ENCODE measurements at regions not wholly inside any gene's neighbourhood (a gene's known extent, or its start where the extent isn't known, plus 50 kb on each side); places are given as distances from the start of the nearest gene placed in this dataset.

- Histone ChIP-seq H3K27me3 (ENCODE audit: control insufficient read depth, low read length) (no peaks in the 10 kb centered on the region), H3K4me2 (ENCODE audit: low read length) (no peak overlapping the region), H3K9me2 (replicated peaks; ENCODE audit: control insufficient read depth, low read length) (no peaks in the 10 kb centered on the region), H4K20me1 (ENCODE audit: control insufficient read depth, insufficient read depth, low read depth, low read length) (no peaks in the 10 kb centered on the region), H3K9me3 (ENCODE audit: control insufficient read depth, insufficient read depth, low read length) (no peaks in the 10 kb centered on the region), H3K79me2 (ENCODE audit: control insufficient read depth, low read length) (no peaks in the 10 kb centered on the region), H3F3A (ENCODE audit: control insufficient read depth, insufficient read depth) (no peaks in the 10 kb centered on the region), H3K27ac (ENCODE audit: low read depth, low read length) (no peak overlapping the region), H3K4me3 (ENCODE audit: low read length) (no peak overlapping the region), H3K4me1 (ENCODE audit: control insufficient read depth, low read length) (no peaks in the 10 kb centered on the region), H3K36me3 (ENCODE audit: control insufficient read depth, low read length) (no peaks in the 10 kb centered on the region)
- TF ChIP-seq EZH2phosphoT487 (IDR thresholded peaks at IDR 0.05; ENCODE audit: borderline replicate concordance, low read length) (no peak), CTCF (IDR thresholded peaks at IDR 0.05; ENCODE audit: low read depth, low read length, poor library complexity, severe bottlenecking) (no peak)
Observed at GRCh38 chr1:177571485-177572076, 398.3 kb downstream of the SEC16B start.

- Histone ChIP-seq H3K36me3 (ENCODE audit: control insufficient read depth, low read length) (no peaks in the 10 kb centered on the region), H3K27ac (ENCODE audit: low read depth, low read length) (no peak overlapping the region), H3K79me2 (ENCODE audit: control insufficient read depth, low read length) (no peaks in the 10 kb centered on the region), H4K20me1 (ENCODE audit: control insufficient read depth, insufficient read depth, low read depth, low read length) (no peaks in the 10 kb centered on the region), H3K27me3 (ENCODE audit: control insufficient read depth, low read length) (no peaks in the 10 kb centered on the region), H3K9me3 (ENCODE audit: control insufficient read depth, insufficient read depth, low read length) (no peaks in the 10 kb centered on the region), H3K4me2 (ENCODE audit: low read length) (no peak overlapping the region), H3K4me3 (ENCODE audit: low read length) (no peak overlapping the region), H3F3A (ENCODE audit: control insufficient read depth, insufficient read depth) (no peaks in the 10 kb centered on the region), H3K4me1 (ENCODE audit: control insufficient read depth, low read length) (no peaks in the 10 kb centered on the region), H3K9me2 (replicated peaks; ENCODE audit: control insufficient read depth, low read length) (no peaks in the 10 kb centered on the region)
- TF ChIP-seq EZH2phosphoT487 (IDR thresholded peaks at IDR 0.05; ENCODE audit: borderline replicate concordance, low read length) (no peak), CTCF (IDR thresholded peaks at IDR 0.05; ENCODE audit: low read depth, low read length, poor library complexity, severe bottlenecking) (no peak)
Observed at GRCh38 chr1:177571076-177571475, 398.8 kb downstream of the SEC16B start.

GRCh38 chr1:177569476-177569875, 398.7 kb downstream of the BRINP2 start:
- no peak overlapping the region for H3K4me3 ChIP-seq (ENCODE audit: low read length)
- H3K4me1 ChIP-seq (ENCODE audit: control insufficient read depth, low read length) = no peaks in the 10 kb centered on the region
- H4K20me1 ChIP-seq (ENCODE audit: control insufficient read depth, insufficient read depth, low read depth, low read length) = no peaks in the 10 kb centered on the region
- H3K9me2 ChIP-seq (replicated peaks; ENCODE audit: control insufficient read depth, low read length) = no peaks in the 10 kb centered on the region
- no peaks in the 10 kb centered on the region for H3K36me3 ChIP-seq (ENCODE audit: control insufficient read depth, low read length)
- H3K27me3 ChIP-seq (ENCODE audit: control insufficient read depth, low read length) = no peaks in the 10 kb centered on the region
- TF ChIP-seq EZH2phosphoT487 (IDR thresholded peaks at IDR 0.05; ENCODE audit: borderline replicate concordance, low read length) (no peak), CTCF (IDR thresholded peaks at IDR 0.05; ENCODE audit: low read depth, low read length, poor library complexity, severe bottlenecking) (no peak)
- no peaks in the 10 kb centered on the region for H3K9me3 ChIP-seq (ENCODE audit: control insufficient read depth, insufficient read depth, low read length)
- H3K79me2 ChIP-seq (ENCODE audit: control insufficient read depth, low read length) = no peaks in the 10 kb centered on the region
- no peaks in the 10 kb centered on the region for H3F3A ChIP-seq (ENCODE audit: control insufficient read depth, insufficient read depth)
- H3K4me2 ChIP-seq (ENCODE audit: low read length) = no peak overlapping the region
- no peak overlapping the region for H3K27ac ChIP-seq (ENCODE audit: low read depth, low read length)

Measured in DOHH2 (cell line).